H7 (cell line): ENCODE measurements at regions not wholly inside any gene's neighbourhood (a gene's known extent, or its start where the extent isn't known, plus 50 kb on each side); places are given as distances from the start of the nearest gene placed in this dataset.

ENCODE experiments used
- DNase-seq: peaks from one replicate; pipeline ENCODE4 v3.0.0; 2012
- H3K27me3 ChIP-seq: 2 replicates; pipeline ENCODE4 v1.6.0; 2011; ENCODE audit warnings: mild to moderate bottlenecking, low read length; ENCODE audit not compliant: control insufficient read depth, insufficient read depth
- H3K36me3 ChIP-seq: replicated peaks from 2 replicates; pipeline ENCODE4 v1.5.1; 2011; ENCODE audit warnings: low read length; ENCODE audit not compliant: control insufficient read depth, insufficient read depth
- H3K4me3 ChIP-seq: 2 replicates; pipeline ENCODE4 v1.5.1; 2011; ENCODE audit warnings: low read depth, mild to moderate bottlenecking, control low read depth, low read length, moderate library complexity; ENCODE audit not compliant: insufficient read depth

GRCh38 chr7:41292487-41292886, 410.4 kb downstream of the INHBA start:
- no peaks in the 10 kb centered on the region for H3K36me3 ChIP-seq
- DNase-seq: no peak
- peaks cover 7% of the 10 kb centered on the region; the same call in 1 of the 2 replicates for H3K27me3 ChIP-seq
- no peak overlapping the region for H3K4me3 ChIP-seq

GRCh38 chr7:41287559-41288335, 415.1 kb downstream of the INHBA start:
- DNase-seq: no peak
- H3K4me3 ChIP-seq: no peak overlapping the region
- H3K27me3 ChIP-seq: peaks cover 16% of the 10 kb centered on the region
- H3K36me3 ChIP-seq: no peaks in the 10 kb centered on the region

DNA sequence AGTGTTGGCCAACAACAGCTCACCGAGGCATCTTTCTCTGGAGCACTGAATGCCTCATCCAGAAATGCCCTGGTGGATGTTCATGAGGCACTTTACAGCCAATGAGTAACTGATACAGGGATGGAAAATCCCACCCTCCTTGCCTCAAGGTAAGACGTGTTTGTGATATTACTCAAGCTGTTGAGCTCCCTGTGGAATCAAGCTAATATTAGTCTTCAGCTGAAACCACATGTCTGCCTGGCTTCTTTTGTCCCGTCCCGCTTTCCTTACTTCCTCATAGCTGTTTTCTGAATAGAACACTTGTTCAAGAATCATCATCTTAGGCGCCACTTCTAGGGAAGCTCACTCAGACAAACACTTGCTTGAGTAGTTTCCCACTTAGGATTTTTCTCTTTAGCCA, 422.4 kb downstream of the INHBA start:
- H3K36me3 ChIP-seq: no peaks in the 10 kb centered on the region
- no peak overlapping the region for H3K4me3 ChIP-seq
- peaks cover 4% of the 10 kb centered on the region for H3K27me3 ChIP-seq
- no peak for DNase-seq

DNA sequence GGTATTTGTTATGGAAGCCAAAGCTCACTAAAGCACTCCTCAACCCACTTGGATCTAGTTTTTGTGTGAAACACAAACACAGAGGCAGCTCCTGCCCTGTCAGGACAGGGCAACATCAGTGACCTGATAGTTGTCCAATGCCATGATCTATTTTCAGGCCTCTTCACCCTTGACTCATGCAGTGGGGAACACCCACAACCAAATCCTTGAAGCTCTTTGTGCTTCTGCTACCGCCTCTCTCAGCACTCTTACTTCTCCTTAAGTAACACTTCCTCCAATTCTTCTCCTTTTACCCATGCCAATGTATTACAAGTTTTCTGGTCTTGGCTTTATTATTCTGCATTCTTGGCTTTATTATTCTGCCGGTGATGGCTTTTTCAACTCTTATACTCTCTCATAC, 425.3 kb downstream of the INHBA start:
- H3K27me3 ChIP-seq: peaks cover 2% of the 10 kb centered on the region; the same call in 1 of the 2 replicates
- H3K4me3 ChIP-seq: no peak overlapping the region
- no peaks in the 10 kb centered on the region for H3K36me3 ChIP-seq
- no peak for DNase-seq

GRCh38 chr7:41275255-41275654, 427.6 kb downstream of the INHBA start:
- peaks cover 2% of the 10 kb centered on the region; the same call in 1 of the 2 replicates for H3K27me3 ChIP-seq
- H3K36me3 ChIP-seq: no peaks in the 10 kb centered on the region
- H3K4me3 ChIP-seq: no peak overlapping the region
- no peak for DNase-seq

DNA sequence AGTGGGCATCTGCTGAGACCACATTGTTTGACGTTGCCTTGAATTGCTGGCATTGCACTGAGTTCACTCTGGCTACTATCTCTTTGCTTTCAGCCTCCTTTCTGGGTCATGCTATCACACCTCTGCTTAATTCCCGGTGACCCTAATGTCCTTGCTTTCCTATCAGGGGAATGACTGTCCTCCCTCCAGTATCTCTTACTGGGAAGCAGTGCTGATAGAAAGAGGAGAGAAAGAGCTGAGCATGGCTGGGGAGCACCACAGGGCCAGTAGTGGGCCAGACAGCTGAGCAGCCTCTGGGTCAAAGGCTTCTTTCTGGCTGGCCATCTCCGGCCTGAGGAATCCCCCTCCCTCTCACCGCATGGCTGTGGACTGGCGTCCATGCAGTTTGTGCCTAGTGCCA, 428.7 kb downstream of the INHBA start:
- Histone ChIP-seq H3K4me3 (no peak overlapping the region), H3K27me3 (no peaks in the 10 kb centered on the region), H3K36me3 (no peaks in the 10 kb centered on the region)
- DNase-seq: no peak

DNA sequence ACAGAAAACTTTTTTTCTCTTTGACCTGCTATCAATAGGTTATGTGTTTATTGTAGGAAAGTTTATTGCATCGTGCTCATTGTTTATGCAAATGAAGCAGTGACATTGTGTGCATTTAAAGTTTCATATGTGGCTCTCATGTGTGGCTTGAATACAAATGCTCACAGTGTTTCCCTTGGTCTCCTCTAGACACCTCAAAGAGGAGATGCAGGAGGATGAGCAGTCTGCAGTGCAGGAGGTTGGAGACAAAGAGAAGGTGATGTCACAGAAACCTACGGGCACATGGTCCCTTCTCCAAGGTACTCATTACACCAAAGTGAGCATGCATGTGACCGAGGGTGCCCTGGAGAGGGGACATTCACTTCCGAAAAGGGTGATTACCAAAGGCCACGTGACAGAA, 430.2 kb downstream of the INHBA start:
- no peak for DNase-seq
- H3K27me3 ChIP-seq: no peaks in the 10 kb centered on the region

GRCh38 chr7:41268878-41269277, 434.0 kb downstream of the INHBA start:
- DNase-seq: no peak
- Histone ChIP-seq H3K27me3 (no peaks in the 10 kb centered on the region), H3K4me3 (no peak overlapping the region), H3K36me3 (no peaks in the 10 kb centered on the region)

More for the DNA sequence above, 430.2 kb downstream of the INHBA start:
- Histone ChIP-seq H3K36me3 (no peaks in the 10 kb centered on the region), H3K4me3 (no peak overlapping the region)

GRCh38 chr7:41261080-41261479, 441.8 kb downstream of the INHBA start:
- DNase-seq: no peak

GRCh38 chr7:41257660-41258059, 445.2 kb downstream of the INHBA start:
- DNase-seq: no peak

More at GRCh38 chr7:41261080-41261479, 441.8 kb downstream of the INHBA start:
- Histone ChIP-seq H3K36me3 (no peaks in the 10 kb centered on the region), H3K4me3 (no peak overlapping the region), H3K27me3 (no peaks in the 10 kb centered on the region)

GRCh38 chr7:41256186-41256945, 446.5 kb downstream of the INHBA start:
- Histone ChIP-seq H3K36me3 (no peaks in the 10 kb centered on the region), H3K27me3 (no peaks in the 10 kb centered on the region), H3K4me3 (no peak overlapping the region)
- no peak for DNase-seq

More at GRCh38 chr7:41257660-41258059, 445.2 kb downstream of the INHBA start:
- Histone ChIP-seq H3K27me3 (no peaks in the 10 kb centered on the region), H3K36me3 (no peaks in the 10 kb centered on the region), H3K4me3 (no peak overlapping the region)

- Histone ChIP-seq H3K4me3 (no peak overlapping the region), H3K27me3 (no peaks in the 10 kb centered on the region), H3K36me3 (no peaks in the 10 kb centered on the region)
- no peak for DNase-seq
These were observed 447.2 kb downstream of the INHBA start for GRCh38 chr7:41255716-41256115.

GRCh38 chr7:41255113-41255512, 447.8 kb downstream of the INHBA start:
- no peak for DNase-seq
- Histone ChIP-seq H3K27me3 (no peaks in the 10 kb centered on the region), H3K4me3 (no peak overlapping the region), H3K36me3 (no peaks in the 10 kb centered on the region)

- no peak for DNase-seq
- Histone ChIP-seq H3K27me3 (no peaks in the 10 kb centered on the region), H3K36me3 (no peaks in the 10 kb centered on the region), H3K4me3 (no peak overlapping the region)
These were observed 449.9 kb downstream of the INHBA start for GRCh38 chr7:41252957-41253356.

- Histone ChIP-seq H3K27me3 (no peaks in the 10 kb centered on the region), H3K4me3 (no peak overlapping the region), H3K36me3 (no peaks in the 10 kb centered on the region)
- DNase-seq: no peak
These were observed 450.3 kb downstream of the INHBA start for GRCh38 chr7:41252551-41252950.
